ENCODE measurements at regions not wholly inside any gene's neighbourhood (a gene's known extent, or its start where the extent isn't known, plus 50 kb on each side); places are given as distances from the start of the nearest gene placed in this dataset.
A peak's percentile ranks its signal among the peaks of the same experiment; 100 is the strongest.

DNA sequence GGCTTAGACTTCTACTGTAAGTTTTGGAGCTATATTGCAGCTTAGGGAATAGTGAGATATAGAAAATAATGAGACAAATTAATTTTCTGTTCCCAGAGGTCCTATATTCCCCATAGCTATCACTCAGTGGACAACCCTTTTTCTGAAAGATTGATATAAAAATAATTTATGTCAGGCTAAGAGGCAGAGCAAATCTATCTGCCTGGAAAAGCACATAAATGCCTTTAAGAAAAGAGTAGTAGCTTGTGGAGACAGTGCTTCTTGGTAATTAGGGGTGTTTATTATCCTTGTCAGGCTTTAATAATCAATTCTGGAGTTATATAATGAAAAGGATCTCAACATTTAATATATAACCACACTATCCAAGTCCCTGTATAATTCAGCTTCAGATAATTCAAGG lies 1162.8 kb upstream of the PCDH20 start:
- Histone ChIP-seq H3K27me3 (replicated peaks; ENCODE audit: control insufficient read depth, insufficient read depth, low read length) (no peaks in the 10 kb centered on the region), H3K4me3 (replicated peaks; ENCODE audit: low read depth, low read length) (no peak overlapping the region), H3K36me3 (ENCODE audit: control insufficient read depth, insufficient read depth, low read length) (no peaks in the 10 kb centered on the region)
- DNase-seq (ENCODE audit: extremely low read depth, insufficient read length), result no peak
- no peak for TF ChIP-seq CTCF (IDR thresholded peaks at IDR 0.05; ENCODE audit: insufficient read depth, low read length, poor library complexity, severe bottlenecking)

- Histone ChIP-seq H3K36me3 (ENCODE audit: control insufficient read depth, insufficient read depth, low read length) (no peaks in the 10 kb centered on the region), H3K4me3 (replicated peaks; ENCODE audit: low read depth, low read length) (no peak overlapping the region), H3K27me3 (replicated peaks; ENCODE audit: control insufficient read depth, insufficient read depth, low read length) (no peaks in the 10 kb centered on the region)
- no peak for TF ChIP-seq CTCF (IDR thresholded peaks at IDR 0.05; ENCODE audit: insufficient read depth, low read length, poor library complexity, severe bottlenecking)
- no peak for DNase-seq (ENCODE audit: extremely low read depth, insufficient read length)
Measured at GRCh38 chr13:62564770-62565169, 1149.1 kb upstream of the PCDH20 start.

DNA sequence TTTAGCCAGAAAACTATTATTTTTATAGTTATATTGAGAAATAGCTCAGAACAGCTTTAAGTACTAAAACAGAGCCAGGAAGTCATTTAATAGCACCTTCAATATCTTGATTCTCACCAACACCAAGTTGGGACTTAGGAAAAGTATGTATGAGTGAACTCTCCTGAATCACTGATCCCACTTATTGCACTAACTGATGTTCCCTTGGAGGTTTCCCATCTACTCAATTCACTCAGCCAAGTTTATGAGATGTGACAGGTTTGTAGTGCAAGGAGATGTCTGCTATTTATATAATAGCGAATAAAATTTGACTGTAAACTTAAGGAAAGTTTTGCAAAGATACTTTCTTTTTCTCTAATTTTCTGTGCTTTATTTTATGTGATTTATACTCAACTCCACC lies 1147.6 kb upstream of the PCDH20 start:
- H3K36me3 ChIP-seq (ENCODE audit: control insufficient read depth, insufficient read depth, low read length), result no peaks in the 10 kb centered on the region
- DNase-seq (ENCODE audit: extremely low read depth, insufficient read length), result no peak
- no peak overlapping the region for H3K4me3 ChIP-seq (replicated peaks; ENCODE audit: low read depth, low read length)
- H3K27me3 ChIP-seq (replicated peaks; ENCODE audit: control insufficient read depth, insufficient read depth, low read length), result no peaks in the 10 kb centered on the region
- TF ChIP-seq CTCF (IDR thresholded peaks at IDR 0.05; ENCODE audit: insufficient read depth, low read length, poor library complexity, severe bottlenecking), result no peak

DNA sequence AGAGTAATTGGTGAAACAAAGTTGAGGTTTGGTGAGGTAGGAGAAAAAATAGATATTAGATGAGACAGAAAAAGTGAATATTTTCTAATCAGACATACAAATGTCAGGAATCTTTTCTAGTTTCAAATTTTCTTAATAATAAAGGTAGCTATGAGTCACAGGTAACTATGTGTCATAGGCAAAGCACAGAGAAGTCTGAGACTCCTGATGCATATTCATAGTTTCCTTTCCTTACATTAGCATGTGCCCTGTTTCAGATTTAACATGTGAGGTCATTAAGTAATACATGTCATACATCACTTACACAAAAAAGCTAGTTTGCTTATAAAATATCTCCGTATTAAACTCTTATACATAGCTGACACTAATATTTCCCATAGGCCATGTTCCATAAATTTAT lies 1141.3 kb upstream of the PCDH20 start:
- DNase-seq (ENCODE audit: extremely low read depth, insufficient read length), result peak; percentile 1
- no peaks in the 10 kb centered on the region for H3K27me3 ChIP-seq (replicated peaks; ENCODE audit: control insufficient read depth, insufficient read depth, low read length)
- no peaks in the 10 kb centered on the region for H3K36me3 ChIP-seq (ENCODE audit: control insufficient read depth, insufficient read depth, low read length)
- TF ChIP-seq CTCF (IDR thresholded peaks at IDR 0.05; ENCODE audit: insufficient read depth, low read length, poor library complexity, severe bottlenecking), result no peak
- no peak overlapping the region for H3K4me3 ChIP-seq (replicated peaks; ENCODE audit: low read depth, low read length)

- Histone ChIP-seq H3K36me3 (ENCODE audit: control insufficient read depth, insufficient read depth, low read length) (no peaks in the 10 kb centered on the region), H3K4me3 (replicated peaks; ENCODE audit: low read depth, low read length) (no peak overlapping the region), H3K27me3 (replicated peaks; ENCODE audit: control insufficient read depth, insufficient read depth, low read length) (no peaks in the 10 kb centered on the region)
- TF ChIP-seq CTCF (IDR thresholded peaks at IDR 0.05; ENCODE audit: insufficient read depth, low read length, poor library complexity, severe bottlenecking), result no peak
- no peak for DNase-seq (ENCODE audit: extremely low read depth, insufficient read length)
Measured at GRCh38 chr13:62551588-62551987, 1135.9 kb upstream of the PCDH20 start.

- H3K4me3 ChIP-seq (replicated peaks; ENCODE audit: low read depth, low read length), result no peak overlapping the region
- no peak for DNase-seq (ENCODE audit: extremely low read depth, insufficient read length)
- TF ChIP-seq CTCF (IDR thresholded peaks at IDR 0.05; ENCODE audit: insufficient read depth, low read length, poor library complexity, severe bottlenecking), result peak; percentile 24
- H3K27me3 ChIP-seq (replicated peaks; ENCODE audit: control insufficient read depth, insufficient read depth, low read length), result no peaks in the 10 kb centered on the region
- no peaks in the 10 kb centered on the region for H3K36me3 ChIP-seq (ENCODE audit: control insufficient read depth, insufficient read depth, low read length)
Measured at GRCh38 chr13:62544928-62545327, 1129.3 kb upstream of the PCDH20 start.
